ENCODE measurements at regions not wholly inside any gene's neighbourhood (a gene's known extent, or its start where the extent isn't known, plus 50 kb on each side); places are given as distances from the start of the nearest gene placed in this dataset.

DNA sequence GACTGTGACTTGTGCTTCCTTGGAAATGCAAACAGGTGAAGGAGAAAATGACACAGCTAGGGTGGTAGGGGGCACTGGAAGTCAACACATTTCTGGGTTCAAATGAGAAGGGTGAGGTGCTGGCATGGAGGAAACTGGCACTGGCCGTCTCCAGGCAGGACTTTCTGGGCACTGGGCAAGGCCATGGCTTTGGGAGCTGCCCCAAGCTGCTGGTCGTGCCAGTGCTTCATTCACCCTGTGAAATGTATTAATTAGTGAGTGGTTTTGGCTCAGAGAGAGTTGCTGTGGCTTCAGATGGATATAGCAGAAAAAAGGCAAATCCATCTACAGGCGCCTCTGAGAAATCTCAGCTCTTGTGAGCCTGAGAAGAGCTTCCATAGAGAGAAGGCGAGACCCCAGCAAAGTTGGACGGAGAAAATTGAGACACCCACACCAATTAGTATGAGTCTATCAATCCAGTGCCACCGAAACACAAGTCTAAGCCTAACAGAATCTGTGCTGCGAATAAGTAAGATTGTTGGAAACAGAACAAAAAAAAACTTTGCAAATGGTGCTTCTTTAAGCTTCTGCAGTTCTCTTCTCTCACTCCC lies 202.1 kb upstream of the TNP1 start:
- H3K9me3 ChIP-seq (ENCODE audit: control insufficient read depth, low read depth, low read length), result no peaks in the 10 kb centered on the region
- H3K27me3 ChIP-seq (ENCODE audit: control insufficient read depth, extremely low read depth, insufficient read depth, low read length), result no peaks in the 10 kb centered on the region
- no peaks in the 10 kb centered on the region for H3K4me1 ChIP-seq (ENCODE audit: control insufficient read depth, extremely low read depth, insufficient read depth, low read length)
- dilution Hi-C loops (cut with MboI; ENCODE audit: extremely low pct_ligation_motif_present, low sequenced_read_pairs), result no loop called here
- TF ChIP-seq, protein P1, sequence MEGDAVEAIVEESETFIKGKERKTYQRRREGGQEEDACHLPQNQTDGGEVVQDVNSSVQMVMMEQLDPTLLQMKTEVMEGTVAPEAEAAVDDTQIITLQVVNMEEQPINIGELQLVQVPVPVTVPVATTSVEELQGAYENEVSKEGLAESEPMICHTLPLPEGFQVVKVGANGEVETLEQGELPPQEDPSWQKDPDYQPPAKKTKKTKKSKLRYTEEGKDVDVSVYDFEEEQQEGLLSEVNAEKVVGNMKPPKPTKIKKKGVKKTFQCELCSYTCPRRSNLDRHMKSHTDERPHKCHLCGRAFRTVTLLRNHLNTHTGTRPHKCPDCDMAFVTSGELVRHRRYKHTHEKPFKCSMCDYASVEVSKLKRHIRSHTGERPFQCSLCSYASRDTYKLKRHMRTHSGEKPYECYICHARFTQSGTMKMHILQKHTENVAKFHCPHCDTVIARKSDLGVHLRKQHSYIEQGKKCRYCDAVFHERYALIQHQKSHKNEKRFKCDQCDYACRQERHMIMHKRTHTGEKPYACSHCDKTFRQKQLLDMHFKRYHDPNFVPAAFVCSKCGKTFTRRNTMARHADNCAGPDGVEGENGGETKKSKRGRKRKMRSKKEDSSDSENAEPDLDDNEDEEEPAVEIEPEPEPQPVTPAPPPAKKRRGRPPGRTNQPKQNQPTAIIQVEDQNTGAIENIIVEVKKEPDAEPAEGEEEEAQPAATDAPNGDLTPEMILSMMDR (optimal IDR thresholded peaks at IDR 0.05 in 1 of 3, IDR thresholded peaks at IDR 0.05 in 1 of 3, conservative IDR thresholded peaks at IDR 0.05 in 1 of 3; ENCODE audit: extremely low read depth in 1 of 3, insufficient read depth in 2 of 3, low read length in 3 of 3), result no peak
- no peak for TF ChIP-seq EZH2 (IDR thresholded peaks at IDR 0.05; ENCODE audit: low read length)
- H2AFZ ChIP-seq (ENCODE audit: control insufficient read depth, low read length), result no peak overlapping the region
- H3K79me2 ChIP-seq (ENCODE audit: control insufficient read depth, insufficient read depth, low read length), result no peaks in the 10 kb centered on the region
- H3K36me3 ChIP-seq (ENCODE audit: control insufficient read depth in 2 of 2, extremely low read depth in 1 of 2, insufficient read depth in 2 of 2, low read length in 2 of 2), result no peaks in the 10 kb centered on the region
- DNase-seq (ENCODE audit: low read depth, low spot score) (no peak), FAIRE-seq (no peak)
- H4K20me1 ChIP-seq (ENCODE audit: control insufficient read depth, extremely low read depth, insufficient read depth, low read length), result no peaks in the 10 kb centered on the region
- H3K4me3 ChIP-seq (ENCODE audit: control insufficient read depth in 2 of 3, extremely low read depth in 1 of 3, insufficient read depth in 2 of 3, low read depth in 1 of 3, low read length in 3 of 3), result no peak overlapping the region
- no peak overlapping the region for H3K27ac ChIP-seq (ENCODE audit: control insufficient read depth, insufficient read depth, low read length)
- H3K9ac ChIP-seq (ENCODE audit: control insufficient read depth, extremely low read depth, insufficient read depth, low read length), result no peak overlapping the region
- no peak overlapping the region for H3K4me2 ChIP-seq (ENCODE audit: control insufficient read depth, extremely low read depth, insufficient read depth, low read depth, low read length)
- no peaks in the 10 kb centered on the region for H3K9me1 ChIP-seq (ENCODE audit: control insufficient read depth, extremely low read depth, insufficient read depth, low read length)

GRCh38 chr2:217060951-217061547 lies 201.2 kb upstream of the TNP1 start:
- TF ChIP-seq EZH2 (IDR thresholded peaks at IDR 0.05; ENCODE audit: low read length), result no peak
- TF ChIP-seq, protein P1 (optimal IDR thresholded peaks at IDR 0.05 in 1 of 3, IDR thresholded peaks at IDR 0.05 in 1 of 3, conservative IDR thresholded peaks at IDR 0.05 in 1 of 3; ENCODE audit: extremely low read depth in 1 of 3, insufficient read depth in 2 of 3, low read length in 3 of 3), result no peak
- dilution Hi-C loops (cut with MboI; ENCODE audit: extremely low pct_ligation_motif_present, low sequenced_read_pairs), result no loop called here
- DNase-seq (ENCODE audit: low read depth, low spot score), result no peak
- no peak overlapping the region for H3K9ac ChIP-seq (ENCODE audit: control insufficient read depth, extremely low read depth, insufficient read depth, low read length)
- no peaks in the 10 kb centered on the region for H3K9me3 ChIP-seq (ENCODE audit: control insufficient read depth, low read depth, low read length)
- H3K79me2 ChIP-seq (ENCODE audit: control insufficient read depth, insufficient read depth, low read length), result no peaks in the 10 kb centered on the region
- no peaks in the 10 kb centered on the region for H3K9me1 ChIP-seq (ENCODE audit: control insufficient read depth, extremely low read depth, insufficient read depth, low read length)
- H3K27ac ChIP-seq (ENCODE audit: control insufficient read depth, insufficient read depth, low read length), result no peak overlapping the region
- no peaks in the 10 kb centered on the region for H3K36me3 ChIP-seq (ENCODE audit: control insufficient read depth in 2 of 2, extremely low read depth in 1 of 2, insufficient read depth in 2 of 2, low read length in 2 of 2)
- H3K27me3 ChIP-seq (ENCODE audit: control insufficient read depth, extremely low read depth, insufficient read depth, low read length), result no peaks in the 10 kb centered on the region
- H2AFZ ChIP-seq (ENCODE audit: control insufficient read depth, low read length), result no peak overlapping the region
- no peaks in the 10 kb centered on the region for H3K4me1 ChIP-seq (ENCODE audit: control insufficient read depth, extremely low read depth, insufficient read depth, low read length)
- FAIRE-seq, result no peak
- H3K4me2 ChIP-seq (ENCODE audit: control insufficient read depth, extremely low read depth, insufficient read depth, low read depth, low read length), result no peak overlapping the region
- H3K4me3 ChIP-seq (ENCODE audit: control insufficient read depth in 2 of 3, extremely low read depth in 1 of 3, insufficient read depth in 2 of 3, low read depth in 1 of 3, low read length in 3 of 3), result no peak overlapping the region
- no peaks in the 10 kb centered on the region for H4K20me1 ChIP-seq (ENCODE audit: control insufficient read depth, extremely low read depth, insufficient read depth, low read length)

Data from keratinocyte (primary cell).